Osteoblast (primary cell): ENCODE measurements at regions not wholly inside any gene's neighbourhood (a gene's known extent, or its start where the extent isn't known, plus 50 kb on each side); places are given as distances from the start of the nearest gene placed in this dataset.

Experiments used
- DNase-seq: peaks from one replicate; pipeline ENCODE4 v3.0.0; 2011; ENCODE audit warnings: low spot score, mixed read lengths; ENCODE audit not compliant: insufficient read length; ENCODE audit errors: missing footprints
- H2AFZ ChIP-seq: 2 replicates; pipeline ENCODE4 v1.6.0; 2011; ENCODE audit warnings: mild to moderate bottlenecking, low read length
- H3K27ac ChIP-seq: 2 replicates; pipeline ENCODE4 v1.5.1; 2011; ENCODE audit warnings: mild to moderate bottlenecking, low read depth, low read length, moderate library complexity
- H3K27me3 ChIP-seq: 2 replicates; pipeline ENCODE4 v1.6.0; 2012; ENCODE audit warnings: mild to moderate bottlenecking, control low read depth, inconsistent platforms, low read length, moderate library complexity; ENCODE audit not compliant: insufficient read depth
- H3K36me3 ChIP-seq: 2 replicates; pipeline ENCODE4 v1.5.1; 2011; ENCODE audit warnings: mild to moderate bottlenecking, low read length, control low read depth, moderate library complexity; ENCODE audit not compliant: insufficient read depth
- H3K4me1 ChIP-seq: 2 replicates; pipeline ENCODE4 v1.5.1; 2011; ENCODE audit warnings: mild to moderate bottlenecking, low read length, control low read depth, moderate library complexity; ENCODE audit not compliant: insufficient read depth
- H3K4me2 ChIP-seq: 2 replicates; pipeline ENCODE4 v1.6.0; 2011; ENCODE audit warnings: mild to moderate bottlenecking, low read length; ENCODE audit not compliant: insufficient read depth
- H3K4me3 ChIP-seq: fragments of 200-600 bp; sonication (generic); 3 replicates; pipeline ENCODE4 v1.5.1; 2012; ENCODE audit warnings: mild to moderate bottlenecking, low read length, inconsistent platforms; ENCODE audit not compliant: insufficient read depth
- H3K79me2 ChIP-seq: 2 replicates; pipeline ENCODE4 v1.6.0; 2012; ENCODE audit warnings: mild to moderate bottlenecking, low read length, control low read depth, inconsistent platforms; ENCODE audit not compliant: insufficient read depth
- H3K9me3 ChIP-seq: 2 replicates; pipeline ENCODE4 v1.5.1; 2011; ENCODE audit warnings: low read depth, low read length, control low read depth
- H4K20me1 ChIP-seq: 2 replicates; pipeline ENCODE4 v1.6.0; 2012; ENCODE audit warnings: mild to moderate bottlenecking, low read length, control low read depth; ENCODE audit not compliant: insufficient read depth
- CTCF ChIP-seq: IDR thresholded peaks from 2 replicates; pipeline ENCODE4 v1.5.1; 2011; ENCODE audit warnings: mild to moderate bottlenecking, low read depth, low read length, moderate library complexity; ENCODE audit errors: extremely low read depth

GRCh38 chr5:7955476-7955875 lies 86.5 kb downstream of the MTRR start:
- Histone ChIP-seq H2AFZ (no peak overlapping the region), H3K4me1 (no peaks in the 10 kb centered on the region), H3K36me3 (no peaks in the 10 kb centered on the region), H3K4me3 (no peak overlapping the region), H3K27ac (no peak overlapping the region), H3K4me2 (no peak overlapping the region), H3K79me2 (no peaks in the 10 kb centered on the region), H3K27me3 (no peaks in the 10 kb centered on the region), H4K20me1 (no peaks in the 10 kb centered on the region), H3K9me3 (no peaks in the 10 kb centered on the region)
- no peak for TF ChIP-seq CTCF
- DNase-seq: no peak

GRCh38 chr5:7957329-7957728 lies 88.4 kb downstream of the MTRR start:
- Histone ChIP-seq H4K20me1 (no peaks in the 10 kb centered on the region), H3K9me3 (no peaks in the 10 kb centered on the region), H3K27me3 (no peaks in the 10 kb centered on the region), H3K4me3 (no peak overlapping the region), H2AFZ (no peak overlapping the region), H3K36me3 (no peaks in the 10 kb centered on the region), H3K4me1 (no peaks in the 10 kb centered on the region), H3K79me2 (no peaks in the 10 kb centered on the region), H3K27ac (no peak overlapping the region), H3K4me2 (no peak overlapping the region)
- no peak for TF ChIP-seq CTCF
- DNase-seq: no peak

- Histone ChIP-seq H3K4me1 (no peaks in the 10 kb centered on the region), H4K20me1 (no peaks in the 10 kb centered on the region), H3K27ac (no peak overlapping the region), H3K79me2 (no peaks in the 10 kb centered on the region), H3K9me3 (no peaks in the 10 kb centered on the region), H3K4me2 (no peak overlapping the region), H3K4me3 (no peak overlapping the region), H2AFZ (no peak overlapping the region), H3K27me3 (no peaks in the 10 kb centered on the region), H3K36me3 (no peaks in the 10 kb centered on the region)
- no peak for TF ChIP-seq CTCF
- DNase-seq: no peak
These were observed 91.2 kb downstream of the MTRR start for GRCh38 chr5:7960142-7960541.

- H3K9me3 ChIP-seq: no peaks in the 10 kb centered on the region
- DNase-seq: no peak
- H4K20me1 ChIP-seq: no peaks in the 10 kb centered on the region
- H3K4me2 ChIP-seq: no peak overlapping the region
- H3K27ac ChIP-seq: no peak overlapping the region
- H3K4me3 ChIP-seq: no peak overlapping the region
- no peak overlapping the region for H2AFZ ChIP-seq
- no peak for TF ChIP-seq CTCF
- no peaks in the 10 kb centered on the region for H3K36me3 ChIP-seq
- no peaks in the 10 kb centered on the region for H3K79me2 ChIP-seq
- no peaks in the 10 kb centered on the region for H3K27me3 ChIP-seq
- no peaks in the 10 kb centered on the region for H3K4me1 ChIP-seq
These were observed 92.6 kb downstream of the MTRR start for GRCh38 chr5:7961540-7961939.
